C1 segment of cervical spinal cord (tissue), 14 donors: ENCODE measurements at regions not wholly inside any gene's neighbourhood (a gene's known extent, or its start where the extent isn't known, plus 50 kb on each side); places are given as distances from the start of the nearest gene placed in this dataset.
A peak's percentile ranks its signal among the peaks of the same experiment; 100 is the strongest.

Experiments
- DNase-seq, 14 donors: peaks; one replicate each; lab custom pipeline; 2025; lab: John Stamatoyannopoulos, UW

DNA sequence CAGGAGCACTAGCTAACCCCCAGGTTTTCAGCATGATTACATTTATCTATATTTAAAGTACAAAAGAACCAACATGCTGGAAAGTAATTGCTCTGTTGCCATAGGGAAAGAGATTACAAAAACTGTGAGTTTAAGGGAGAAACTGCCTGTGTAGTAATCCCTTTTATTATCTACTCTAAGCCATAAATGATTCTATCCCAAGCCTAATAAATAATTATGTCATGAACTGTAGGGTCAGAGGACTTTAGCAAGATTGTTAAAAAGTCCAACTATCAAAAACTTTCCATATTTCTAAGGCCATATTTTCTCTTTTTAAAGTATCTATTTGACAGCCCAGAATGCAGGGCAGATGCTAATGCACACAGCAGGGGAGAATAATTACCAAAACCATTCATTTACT lies 573.8 kb upstream of the MIR17HG start:
- no peak for DNase-seq

DNA sequence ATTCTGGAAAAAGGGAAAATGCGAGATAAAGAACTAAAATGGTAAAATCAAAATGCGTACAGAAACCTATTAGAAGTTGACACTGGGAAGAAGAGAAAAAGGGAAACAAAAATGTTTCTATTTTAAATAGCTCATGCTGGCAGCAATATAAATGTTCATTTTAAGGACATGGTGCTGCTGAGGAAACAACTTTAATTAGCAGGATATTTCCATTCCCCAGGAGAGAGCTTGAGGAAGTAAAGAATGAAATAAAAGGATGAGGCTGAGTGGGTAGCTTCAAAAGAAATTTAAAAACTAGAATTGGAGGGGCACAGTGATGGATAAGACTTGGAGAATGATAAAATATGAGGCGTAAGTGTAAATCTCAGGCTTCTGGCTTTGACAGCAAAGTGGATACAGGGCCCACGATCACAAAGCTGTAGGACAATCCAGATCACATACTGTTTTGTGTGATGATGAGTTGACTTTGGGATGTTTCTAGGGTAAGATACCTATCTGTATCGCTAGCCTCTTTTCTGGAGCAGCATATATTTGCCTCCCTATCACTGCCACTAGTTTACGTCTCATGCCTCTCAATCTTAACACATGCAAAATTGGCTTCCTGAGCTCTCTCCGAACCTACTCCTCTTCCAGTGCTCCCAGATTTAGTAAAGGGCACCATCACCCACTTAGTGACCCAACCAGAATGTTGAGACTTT lies 571.3 kb upstream of the MIR17HG start:
- DNase-seq: no peak

DNA sequence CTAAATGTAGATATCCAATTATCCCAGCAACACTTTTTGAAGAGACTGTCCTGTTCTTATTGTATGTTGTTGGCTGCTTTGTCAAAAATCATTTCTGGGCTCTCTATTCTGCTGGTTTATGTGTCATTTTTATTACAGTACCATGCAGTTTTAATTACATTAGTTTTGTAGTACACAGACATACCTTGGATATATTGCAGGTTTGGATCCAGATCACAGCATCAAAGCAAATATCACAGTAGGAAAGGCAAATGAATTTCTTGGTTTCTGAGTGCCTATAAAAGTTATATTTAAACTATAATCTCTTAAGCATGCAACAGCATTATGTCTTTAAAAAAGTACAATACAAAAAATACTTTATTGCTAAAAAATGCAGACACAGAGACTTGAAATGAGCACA lies 564.2 kb upstream of the MIR17HG start:
- DNase-seq: no peak

DNA sequence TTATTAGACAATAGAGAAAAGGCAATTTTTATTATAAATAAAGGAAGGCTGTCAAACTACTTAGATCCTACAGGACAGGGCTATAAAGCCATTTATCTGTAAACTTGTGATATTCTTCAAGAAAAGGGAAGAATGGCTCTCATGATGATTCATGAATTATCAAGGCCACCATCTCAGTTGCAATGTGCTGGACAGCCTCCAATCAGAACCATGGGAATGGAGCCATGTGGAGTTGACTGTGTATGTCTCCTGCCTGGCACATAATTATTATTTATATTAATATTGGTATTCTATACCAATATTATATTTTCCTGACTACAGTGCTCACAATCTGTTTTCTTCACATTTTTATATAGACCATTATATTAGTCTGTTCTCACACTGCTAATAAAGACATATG lies 560.5 kb upstream of the MIR17HG start:
- DNase-seq: no peak

DNA sequence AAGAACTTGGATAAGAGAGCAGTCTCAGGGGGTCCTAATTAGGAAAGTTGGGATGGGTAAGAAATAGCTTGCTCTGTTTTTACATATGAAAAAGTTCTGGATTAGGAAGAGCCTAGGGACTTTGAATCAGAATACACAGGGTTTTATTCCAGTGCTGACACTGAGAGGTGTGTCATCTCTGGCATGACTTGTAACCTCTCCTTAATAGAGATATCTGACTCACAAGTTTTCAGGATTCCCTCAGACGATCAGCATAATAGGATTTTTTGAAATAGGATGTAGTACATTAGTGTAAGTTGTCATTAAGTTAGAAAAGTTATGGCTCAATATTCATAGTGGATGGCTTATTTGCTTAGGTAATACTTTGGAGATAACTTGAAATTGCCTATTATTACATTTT lies 555.2 kb upstream of the MIR17HG start:
- no peak for DNase-seq

DNA sequence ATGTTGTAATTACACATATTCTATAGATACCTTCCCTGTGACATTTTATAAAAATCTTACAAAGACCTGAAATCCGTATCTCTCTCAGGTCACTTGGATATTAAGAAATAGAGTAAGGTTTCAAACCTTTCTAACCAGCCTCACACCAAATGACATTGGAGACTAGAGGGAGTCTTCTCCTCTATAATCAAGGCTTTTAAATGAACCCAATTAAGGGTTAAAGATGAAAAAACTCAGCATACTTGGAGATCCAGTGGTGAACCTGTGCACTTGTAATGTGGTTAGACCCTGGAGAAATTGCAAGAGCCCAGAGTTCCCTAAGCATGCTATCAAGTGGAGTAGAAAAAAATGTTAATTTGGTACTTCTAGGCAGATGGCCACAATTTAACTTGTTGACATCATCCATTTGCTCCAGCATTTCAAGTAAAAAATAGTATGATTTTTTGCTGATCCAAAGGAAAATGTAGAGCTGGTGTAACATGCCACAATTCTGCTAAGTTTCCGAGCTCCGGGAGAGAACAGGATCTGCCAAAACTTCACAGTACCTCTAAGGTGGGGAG lies 554.1 kb upstream of the MIR17HG start:
- no peak for DNase-seq

DNA sequence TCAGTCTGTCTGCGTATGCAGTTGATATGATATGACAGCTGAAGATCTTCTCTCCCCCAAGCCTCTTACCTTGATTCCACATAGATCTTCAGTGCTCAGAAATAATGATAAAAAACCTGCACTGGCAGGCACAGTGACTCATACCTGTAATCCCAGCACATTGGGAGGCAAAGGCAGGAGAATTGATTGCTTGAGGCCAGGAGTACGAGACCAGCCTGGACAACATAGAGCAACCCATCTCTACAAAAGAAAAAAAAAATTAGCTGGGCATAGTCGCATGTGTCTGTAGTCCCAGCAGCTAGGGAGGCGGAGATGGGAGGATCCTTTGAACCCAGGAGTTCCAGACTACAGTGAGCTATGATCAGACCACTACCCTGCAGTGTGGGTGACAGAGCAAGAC lies 551.0 kb upstream of the MIR17HG start:
- DNase-seq: no peak

DNA sequence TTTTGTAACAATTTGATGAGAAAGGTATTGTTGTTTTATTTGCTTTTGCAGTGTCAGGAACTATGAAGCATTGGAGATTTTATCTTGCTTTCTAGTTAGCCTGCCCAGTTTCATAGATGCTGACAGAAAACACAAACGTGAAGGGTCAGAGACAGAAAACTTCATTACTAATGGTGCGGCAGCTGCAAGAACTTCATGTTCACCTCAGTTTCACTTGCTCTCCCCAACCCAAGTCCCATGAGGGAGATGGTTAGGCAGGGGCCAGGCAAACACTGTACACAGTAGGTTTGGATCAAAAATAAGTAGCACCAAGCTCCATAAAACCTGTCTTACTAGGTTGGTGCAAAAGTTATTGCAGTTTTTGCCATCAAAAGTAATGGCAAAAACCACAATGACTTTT lies 550.2 kb upstream of the MIR17HG start:
- no peak for DNase-seq

DNA sequence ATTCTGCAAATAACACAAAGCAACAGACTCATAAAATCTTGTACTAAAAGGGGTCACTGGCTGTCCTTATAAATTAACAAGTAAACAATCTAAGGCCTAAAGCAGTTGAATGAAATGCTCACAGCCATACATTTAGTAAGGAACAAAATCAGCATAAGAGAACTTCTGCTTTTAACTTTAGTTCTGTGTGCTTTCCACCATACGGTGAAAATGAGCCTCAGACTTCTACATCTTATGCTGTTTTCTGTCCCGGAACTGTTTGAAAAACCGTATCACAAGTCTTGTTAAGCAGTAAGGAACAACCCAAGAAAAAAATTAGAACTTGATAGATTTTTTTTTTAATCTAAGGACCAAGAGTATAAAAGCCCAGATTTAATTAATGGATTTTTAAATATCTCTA lies 549.1 kb upstream of the MIR17HG start:
- DNase-seq: no peak

DNA sequence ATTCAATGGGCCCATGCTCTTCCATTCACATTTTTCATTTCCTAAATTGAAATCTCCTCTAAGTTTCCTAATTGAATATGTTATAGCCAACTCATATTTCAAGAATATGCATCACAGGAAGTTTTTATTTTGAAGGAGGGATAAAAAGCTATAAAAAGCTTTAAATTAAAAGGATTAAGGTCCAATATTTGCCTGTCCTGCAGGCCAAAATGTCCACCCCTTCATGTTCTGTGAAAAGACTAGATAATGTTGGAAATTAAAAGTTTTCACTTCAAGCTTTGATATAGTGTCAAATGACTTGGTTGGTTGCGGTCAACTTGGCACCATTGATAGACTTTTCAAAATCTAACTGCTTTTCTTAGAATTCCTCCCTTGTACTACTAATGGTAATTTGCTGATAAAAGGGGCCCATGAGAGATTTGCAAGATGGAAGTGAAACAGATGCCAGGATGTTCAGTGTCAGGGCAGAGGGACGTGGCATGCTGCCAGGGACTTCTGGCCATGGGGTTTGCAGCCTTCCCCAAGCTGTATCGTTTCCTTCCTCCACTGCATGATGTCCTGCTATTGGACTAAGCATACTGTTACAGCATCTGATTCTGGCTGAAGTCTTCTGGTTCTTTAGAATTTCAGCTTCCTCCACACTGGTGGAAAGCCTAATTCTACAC lies 547.3 kb upstream of the MIR17HG start:
- peak in 7 of 14 donors; percentile 13 to 62 (median 25) for DNase-seq

DNA sequence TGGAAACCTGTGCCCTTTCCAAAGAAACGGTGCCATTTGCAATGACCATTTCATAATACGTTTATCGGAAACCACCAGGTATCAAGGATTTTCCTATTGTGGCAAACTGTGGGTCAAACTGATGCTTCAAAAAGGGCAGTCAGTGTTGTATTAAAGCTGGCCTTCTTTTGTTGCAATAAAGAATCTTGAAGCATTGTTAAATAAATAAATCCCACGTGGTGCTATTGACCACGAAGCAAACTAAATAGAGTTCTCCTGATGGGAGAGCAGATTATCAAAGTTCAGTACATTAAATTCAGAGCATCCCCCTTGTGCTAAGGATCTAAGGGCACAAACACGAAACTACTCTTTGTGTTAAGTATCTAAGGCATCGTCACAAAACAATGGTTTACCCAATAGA lies 545.9 kb upstream of the MIR17HG start:
- no peak for DNase-seq

DNA sequence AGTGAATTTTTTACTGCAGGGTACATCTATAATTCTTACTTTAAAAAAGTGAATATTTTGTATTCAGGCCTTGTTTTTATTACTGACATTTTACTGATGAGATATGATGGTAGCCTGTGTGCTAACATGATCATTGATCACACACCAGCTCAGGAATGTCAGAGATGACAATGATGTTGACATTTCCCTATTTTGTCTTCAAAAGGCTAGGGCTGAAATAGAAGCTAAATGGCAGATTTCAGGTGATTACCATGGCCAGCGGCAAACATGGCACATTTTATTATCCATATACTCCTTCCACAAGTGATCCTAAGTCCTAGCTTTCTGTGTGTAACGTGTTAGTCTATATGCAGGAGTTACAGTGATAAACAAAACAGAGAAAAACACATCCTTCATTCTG lies 544.3 kb upstream of the MIR17HG start:
- no peak for DNase-seq

DNA sequence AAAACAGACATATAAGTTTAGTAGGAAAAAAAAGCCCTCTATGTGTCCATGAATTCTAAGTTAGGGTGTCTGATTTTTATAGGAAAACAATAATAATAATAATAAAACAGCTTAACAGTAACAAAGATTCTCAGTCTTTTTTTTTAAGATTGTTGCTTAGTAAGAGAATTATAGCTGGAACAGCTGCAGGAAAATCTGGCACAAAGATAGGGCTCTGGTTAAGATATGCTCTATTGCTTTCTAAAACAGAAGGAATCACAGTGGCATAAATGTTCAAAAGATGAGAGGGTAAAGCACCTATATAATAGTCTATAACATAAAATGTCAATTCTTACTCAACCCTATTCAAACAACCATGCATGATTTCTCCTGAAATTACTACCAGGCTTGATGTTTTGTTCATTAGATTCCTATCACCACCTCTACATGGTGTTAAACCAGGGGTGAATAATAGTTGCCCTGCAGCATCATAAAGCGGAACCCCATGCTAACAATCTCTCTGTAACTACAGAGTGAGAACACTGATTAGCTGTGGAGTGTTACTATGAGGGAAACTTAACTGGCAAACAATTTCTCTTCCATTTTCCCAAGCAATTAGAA lies 541.4 kb upstream of the MIR17HG start:
- DNase-seq: no peak

DNA sequence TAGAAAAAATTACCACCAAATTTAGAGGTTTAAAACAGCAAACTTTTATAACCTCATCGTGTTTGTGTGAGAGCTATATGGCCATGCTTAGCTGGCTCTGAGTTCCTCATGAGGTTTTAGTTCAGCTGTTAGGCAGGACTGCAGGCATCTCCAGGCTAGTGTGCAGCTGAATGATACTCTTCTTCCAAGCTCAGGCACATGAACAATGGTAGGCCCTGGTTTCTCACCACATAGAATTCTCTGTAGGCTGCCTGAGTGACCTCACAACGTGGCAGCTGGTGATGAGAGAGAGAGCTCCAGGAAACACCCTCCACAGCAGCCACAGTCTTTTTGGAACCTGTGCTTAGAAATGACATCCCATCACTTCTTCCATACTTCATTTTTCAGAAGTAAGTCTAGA lies 540.6 kb upstream of the MIR17HG start:
- DNase-seq: no peak

DNA sequence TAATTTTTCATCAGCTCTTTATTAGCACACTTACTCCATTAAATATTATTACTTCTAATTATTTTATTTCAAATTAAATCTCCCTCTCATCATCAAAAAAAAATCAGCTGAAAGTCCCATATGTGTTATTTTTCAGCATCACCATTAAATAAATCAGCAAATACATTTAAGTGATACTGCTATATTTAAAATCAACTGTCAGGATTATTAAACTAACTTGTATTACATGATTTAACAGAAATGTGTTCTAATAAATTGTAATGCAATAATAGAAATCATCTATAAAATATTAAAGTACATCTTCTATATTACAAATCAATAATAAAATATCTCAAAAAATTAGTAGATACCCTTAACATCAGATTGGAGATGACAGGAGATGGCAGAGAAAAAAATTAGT lies 538.6 kb upstream of the MIR17HG start:
- no peak for DNase-seq

DNA sequence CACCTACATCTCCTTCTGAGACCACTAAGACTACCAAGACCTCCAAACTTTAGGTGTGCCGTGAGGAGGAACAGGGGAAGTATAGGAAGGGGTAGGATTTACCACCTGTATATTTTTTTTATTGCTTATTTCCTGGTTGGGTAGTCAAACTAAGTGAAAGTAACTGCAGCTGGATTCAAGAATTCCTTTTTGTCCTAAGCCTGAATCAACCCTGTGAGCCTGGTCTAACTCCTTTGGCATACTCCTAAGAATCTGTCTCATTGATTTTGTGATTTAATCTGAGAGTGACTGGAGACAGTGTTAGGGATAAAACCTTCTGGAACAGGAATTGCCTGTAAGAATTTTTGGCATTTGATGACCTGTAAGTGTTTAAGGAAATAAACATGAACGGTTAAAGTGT lies 523.5 kb upstream of the MIR17HG start:
- DNase-seq: no peak

DNA sequence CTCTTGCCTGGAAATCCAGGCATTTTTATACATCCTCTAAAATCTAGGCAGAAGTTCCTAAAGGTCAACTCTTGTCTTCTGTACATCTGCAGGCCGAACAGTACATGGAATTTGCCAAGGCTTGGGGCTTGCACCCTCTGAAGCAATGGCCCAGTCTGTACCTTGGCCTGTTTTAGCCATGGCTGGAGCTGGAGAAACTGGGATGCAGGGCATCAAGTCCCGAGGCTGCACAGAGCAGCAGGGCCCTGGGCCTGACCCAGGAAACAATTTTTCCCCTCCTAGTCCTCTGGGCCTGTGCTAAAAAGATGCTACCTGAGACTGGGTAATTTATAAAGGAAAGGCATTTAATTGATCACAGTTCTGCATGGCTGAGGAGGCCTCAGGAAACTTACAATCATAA lies 520.8 kb upstream of the MIR17HG start:
- no peak for DNase-seq

DNA sequence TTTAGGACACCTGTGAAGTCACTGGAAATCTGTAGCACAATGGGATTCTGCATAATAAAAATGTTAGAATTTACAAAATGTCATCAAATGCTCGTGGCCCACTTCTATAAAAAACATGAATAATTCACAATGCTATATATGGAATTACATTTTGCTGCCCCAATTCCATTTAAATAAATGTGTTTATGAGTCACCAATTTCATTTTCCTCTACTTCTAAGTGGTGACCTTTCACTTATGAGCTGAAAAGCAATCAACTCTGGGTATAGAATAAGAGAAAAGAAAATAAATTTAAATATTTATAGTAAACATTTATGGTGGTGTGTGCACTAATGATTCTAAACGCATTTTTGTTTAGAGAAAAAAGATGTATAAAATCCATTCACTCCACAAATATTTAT lies 516.7 kb upstream of the MIR17HG start:
- DNase-seq: no peak

DNA sequence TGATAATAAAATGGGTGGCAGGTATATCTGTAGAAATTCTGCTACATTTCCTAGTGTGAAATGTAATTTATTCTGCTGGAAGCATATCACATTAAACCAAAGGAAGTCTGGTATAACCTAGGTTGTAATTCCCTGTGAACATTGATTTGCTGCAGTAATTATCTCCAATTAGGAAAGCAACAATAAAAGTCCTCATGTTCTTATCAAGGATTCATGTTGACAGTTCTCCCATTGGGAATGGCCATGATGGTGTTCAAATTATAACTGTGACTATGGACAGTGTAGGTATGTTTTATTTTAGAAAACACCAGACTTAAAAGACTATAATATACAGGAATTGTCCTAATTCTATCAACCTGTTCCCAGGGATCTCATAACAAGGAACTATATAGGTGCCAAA lies 513.5 kb upstream of the MIR17HG start:
- DNase-seq: no peak

DNA sequence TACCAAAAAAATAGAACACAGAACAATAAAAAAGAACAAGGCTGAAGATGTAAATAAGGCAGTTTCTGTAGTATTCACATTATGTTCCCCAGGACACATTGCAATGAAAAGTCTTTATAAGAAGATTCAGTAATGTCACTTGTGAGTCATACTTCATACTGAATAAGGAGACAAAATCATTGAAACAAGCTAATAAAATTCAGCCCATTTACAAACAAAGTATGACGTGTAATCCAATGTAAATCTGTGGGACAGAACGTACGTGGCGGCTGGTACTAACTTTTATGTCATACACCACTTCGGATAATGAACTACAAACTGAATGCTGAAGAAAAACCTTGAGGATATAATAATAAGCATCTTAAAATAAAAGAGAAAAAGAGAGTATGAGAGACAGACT lies 512.8 kb upstream of the MIR17HG start:
- no peak for DNase-seq

DNA sequence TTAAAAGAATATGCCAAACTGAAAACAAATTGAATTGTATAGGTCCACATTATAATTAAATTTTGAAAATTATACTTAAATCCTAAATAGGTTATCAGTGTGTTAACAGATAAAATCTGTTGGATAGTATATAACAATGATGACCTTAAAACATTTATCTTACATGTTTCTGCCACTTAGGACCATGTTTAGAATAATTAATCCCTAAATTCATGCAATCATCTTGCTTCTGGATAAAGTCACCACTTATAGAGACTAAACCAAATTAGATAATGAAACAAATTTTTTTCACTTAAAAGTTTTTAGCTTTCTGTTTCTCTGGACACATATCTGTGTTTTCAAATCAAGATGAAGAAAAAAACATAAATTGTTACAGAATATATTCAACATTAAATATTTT lies 511.7 kb upstream of the MIR17HG start:
- DNase-seq: no peak

DNA sequence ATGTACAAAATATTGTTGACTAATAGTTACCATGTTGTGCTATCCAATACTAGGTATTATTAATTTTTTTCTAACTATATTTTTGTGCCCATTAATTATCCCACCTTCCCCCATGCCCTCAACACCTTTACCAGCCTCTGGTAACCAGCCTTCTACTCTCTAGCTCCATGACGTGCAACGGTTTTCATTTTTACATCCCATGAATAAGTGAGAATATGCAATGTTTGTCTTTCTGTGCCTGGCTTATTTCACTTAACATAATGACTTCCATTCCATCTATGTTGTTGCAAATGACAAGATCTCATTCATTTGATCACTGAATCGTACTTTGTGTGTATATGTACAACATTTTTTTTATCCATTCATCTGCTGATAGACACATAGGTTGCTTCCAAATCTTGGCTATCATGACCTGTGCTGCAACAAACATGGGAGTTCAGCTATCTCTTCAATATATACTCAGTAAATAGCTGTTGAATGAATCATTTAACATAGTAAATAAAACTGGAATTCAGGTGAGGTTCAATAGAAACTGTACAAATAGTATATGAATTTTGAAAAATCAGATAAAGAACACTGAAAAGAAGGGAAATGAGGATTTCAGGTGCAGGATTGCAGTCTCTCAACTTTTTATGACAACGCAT lies 509.0 kb upstream of the MIR17HG start:
- no peak for DNase-seq

DNA sequence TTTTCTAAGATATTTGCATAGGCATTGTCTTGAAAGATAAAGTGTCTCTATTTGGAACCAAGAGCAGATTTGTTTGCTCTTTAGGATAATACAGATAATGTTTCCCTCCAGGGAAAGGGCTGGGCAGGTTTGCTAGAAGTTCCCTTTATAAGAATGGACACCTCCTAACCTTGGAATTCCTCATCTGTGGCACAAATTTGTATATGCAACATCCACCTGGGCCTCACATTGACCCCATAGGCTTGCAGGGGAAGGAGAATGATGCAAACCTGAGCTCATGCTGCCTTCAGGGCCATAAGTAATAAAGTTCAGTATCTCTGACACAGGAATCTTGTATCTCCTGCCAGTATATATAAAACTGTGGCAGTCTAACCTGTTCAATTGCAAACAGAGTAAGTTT lies 508.4 kb upstream of the MIR17HG start:
- no peak for DNase-seq
